Brain microvascular endothelial cell (primary cell): ENCODE measurements at regions not wholly inside any gene's neighbourhood (a gene's known extent, or its start where the extent isn't known, plus 50 kb on each side); places are given as distances from the start of the nearest gene placed in this dataset.

ENCODE experiments used
- DNase-seq: peaks from one replicate; pipeline ENCODE4 v3.0.0-alpha.2; 2020
- H3K27ac ChIP-seq: fragments of 250-450 bp; sonication (Bioruptor Pico); 2 replicates; pipeline ENCODE4 v1.5.1; 2020; ENCODE audit warnings: mild to moderate bottlenecking, moderate library complexity
- H3K27me3 ChIP-seq: fragments of 250-450 bp; sonication (Bioruptor Pico); replicated peaks from 2 replicates; pipeline ENCODE4 v1.5.1; 2020; ENCODE audit warnings: mild to moderate bottlenecking
- H3K36me3 ChIP-seq: fragments of 250-450 bp; sonication (Bioruptor Pico); replicated peaks from 2 replicates; pipeline ENCODE4 v1.5.1; 2020; ENCODE audit warnings: mild to moderate bottlenecking
- H3K4me3 ChIP-seq: 2 replicates; pipeline ENCODE4 v1.5.1; 2011; ENCODE audit warnings: low read depth, mild to moderate bottlenecking, control low read depth, low read length, moderate library complexity
- CTCF ChIP-seq: IDR thresholded peaks from 2 replicates; pipeline ENCODE4 v1.5.1; 2011; ENCODE audit warnings: low read depth, mild to moderate bottlenecking, moderate library complexity, low read length, control low read depth, inconsistent platforms; ENCODE audit errors: missing control alignments
- in situ Hi-C: cut with HindIII; loops from 2 replicates; pipeline ENCODE4 v1.10.0; 2017; ENCODE audit warnings: low sequenced_read_pairs, low pct_ligation_motif_present

GRCh38 chr6:95660544-95660943, 83.2 kb downstream of the MANEA start:
- Histone ChIP-seq H3K36me3 (no peaks in the 10 kb centered on the region), H3K4me3 (no peak overlapping the region), H3K27ac (no peak overlapping the region), H3K27me3 (no peaks in the 10 kb centered on the region)
- no peak for TF ChIP-seq CTCF
- DNase-seq = no peak
- in situ Hi-C loops = no loop called here

GRCh38 chr6:95670011-95670463, 92.7 kb downstream of the MANEA start:
- TF ChIP-seq CTCF = no peak
- Histone ChIP-seq H3K36me3 (no peaks in the 10 kb centered on the region), H3K27ac (no peak overlapping the region), H3K4me3 (no peak overlapping the region), H3K27me3 (no peaks in the 10 kb centered on the region)
- in situ Hi-C loops = no loop called here
- DNase-seq = no peak

GRCh38 chr6:95676011-95676628, 98.8 kb downstream of the MANEA start:
- H3K27ac ChIP-seq = no peak overlapping the region
- TF ChIP-seq CTCF = no peak
- no peak for DNase-seq
- no peak overlapping the region for H3K4me3 ChIP-seq
- no peaks in the 10 kb centered on the region for H3K36me3 ChIP-seq
- H3K27me3 ChIP-seq = no peaks in the 10 kb centered on the region
- in situ Hi-C loops = no loop called here

GRCh38 chr6:95679981-95680380, 102.6 kb downstream of the MANEA start:
- Histone ChIP-seq H3K27ac (no peak overlapping the region), H3K4me3 (no peak overlapping the region), H3K36me3 (no peaks in the 10 kb centered on the region), H3K27me3 (no peaks in the 10 kb centered on the region)
- in situ Hi-C loops = no loop called here
- TF ChIP-seq CTCF = no peak
- DNase-seq = no peak

GRCh38 chr6:95681736-95682135, 104.4 kb downstream of the MANEA start:
- H3K36me3 ChIP-seq = no peaks in the 10 kb centered on the region
- no peak overlapping the region for H3K27ac ChIP-seq
- in situ Hi-C loops = no loop called here
- no peak overlapping the region for H3K4me3 ChIP-seq
- DNase-seq = no peak
- H3K27me3 ChIP-seq = no peaks in the 10 kb centered on the region
- no peak for TF ChIP-seq CTCF

- Histone ChIP-seq H3K36me3 (no peaks in the 10 kb centered on the region), H3K27me3 (no peaks in the 10 kb centered on the region), H3K27ac (no peak overlapping the region), H3K4me3 (no peak overlapping the region)
- no peak for TF ChIP-seq CTCF
- in situ Hi-C loops = no loop called here
- DNase-seq = no peak
These were observed 105.1 kb downstream of the MANEA start for GRCh38 chr6:95682476-95682875.
